Stimulated activated CD8-positive, alpha-beta memory T cell treated with anti-CD3 and anti-CD28 coated beads, Interleukin-4, amount 100 ng/mL, for 48 hours (primary cell): ENCODE measurements at regions not wholly inside any gene's neighbourhood (a gene's known extent, or its start where the extent isn't known, plus 50 kb on each side); places are given as distances from the start of the nearest gene placed in this dataset.

Experiments used
- DNase-seq: peaks from one replicate; pipeline ENCODE4 v3.0.0-alpha.2; 2020

- DNase-seq, result no peak
These were observed 51.0 kb upstream of the WDR17 start for GRCh38 chr4:176014583-176015108.
